ENCODE measurements at regions not wholly inside any gene's neighbourhood (a gene's known extent, or its start where the extent isn't known, plus 50 kb on each side); places are given as distances from the start of the nearest gene placed in this dataset.

DNA sequence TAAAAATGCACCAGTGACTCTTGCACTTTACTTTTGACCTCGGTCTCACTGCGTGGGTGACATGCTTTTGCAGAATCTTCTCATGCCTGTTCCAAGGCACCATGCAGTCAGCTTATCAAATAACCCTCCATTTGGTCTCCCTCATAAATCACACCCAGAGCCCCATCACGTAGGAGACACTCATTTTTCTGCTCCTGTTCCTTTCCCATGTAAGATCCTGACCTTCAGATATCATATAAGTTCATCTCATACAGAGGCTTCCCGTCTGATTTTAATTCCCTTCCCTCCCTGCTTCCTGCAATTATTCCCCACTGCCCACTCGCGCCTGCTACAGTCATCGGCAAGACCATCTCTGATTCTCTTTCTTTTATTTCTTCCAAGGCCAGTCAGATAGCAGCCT is 1226.3 kb upstream of the AUTS2 start:
- TF ChIP-seq, protein P1, sequence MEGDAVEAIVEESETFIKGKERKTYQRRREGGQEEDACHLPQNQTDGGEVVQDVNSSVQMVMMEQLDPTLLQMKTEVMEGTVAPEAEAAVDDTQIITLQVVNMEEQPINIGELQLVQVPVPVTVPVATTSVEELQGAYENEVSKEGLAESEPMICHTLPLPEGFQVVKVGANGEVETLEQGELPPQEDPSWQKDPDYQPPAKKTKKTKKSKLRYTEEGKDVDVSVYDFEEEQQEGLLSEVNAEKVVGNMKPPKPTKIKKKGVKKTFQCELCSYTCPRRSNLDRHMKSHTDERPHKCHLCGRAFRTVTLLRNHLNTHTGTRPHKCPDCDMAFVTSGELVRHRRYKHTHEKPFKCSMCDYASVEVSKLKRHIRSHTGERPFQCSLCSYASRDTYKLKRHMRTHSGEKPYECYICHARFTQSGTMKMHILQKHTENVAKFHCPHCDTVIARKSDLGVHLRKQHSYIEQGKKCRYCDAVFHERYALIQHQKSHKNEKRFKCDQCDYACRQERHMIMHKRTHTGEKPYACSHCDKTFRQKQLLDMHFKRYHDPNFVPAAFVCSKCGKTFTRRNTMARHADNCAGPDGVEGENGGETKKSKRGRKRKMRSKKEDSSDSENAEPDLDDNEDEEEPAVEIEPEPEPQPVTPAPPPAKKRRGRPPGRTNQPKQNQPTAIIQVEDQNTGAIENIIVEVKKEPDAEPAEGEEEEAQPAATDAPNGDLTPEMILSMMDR (IDR thresholded peaks at IDR 0.05; ENCODE audit: low read depth, low read length): no peak
- DNase-seq: no peak
- no peaks in the 10 kb centered on the region for H3K27me3 ChIP-seq
- H3K9me3 ChIP-seq: no peaks in the 10 kb centered on the region
- peak overlapping the region; percentile 15; the same call in 1 of the 2 replicates for H3K4me3 ChIP-seq (ENCODE audit: low read depth, low read length)
- H3K36me3 ChIP-seq: no peaks in the 10 kb centered on the region
- no peaks in the 10 kb centered on the region for H3K4me1 ChIP-seq

DNA sequence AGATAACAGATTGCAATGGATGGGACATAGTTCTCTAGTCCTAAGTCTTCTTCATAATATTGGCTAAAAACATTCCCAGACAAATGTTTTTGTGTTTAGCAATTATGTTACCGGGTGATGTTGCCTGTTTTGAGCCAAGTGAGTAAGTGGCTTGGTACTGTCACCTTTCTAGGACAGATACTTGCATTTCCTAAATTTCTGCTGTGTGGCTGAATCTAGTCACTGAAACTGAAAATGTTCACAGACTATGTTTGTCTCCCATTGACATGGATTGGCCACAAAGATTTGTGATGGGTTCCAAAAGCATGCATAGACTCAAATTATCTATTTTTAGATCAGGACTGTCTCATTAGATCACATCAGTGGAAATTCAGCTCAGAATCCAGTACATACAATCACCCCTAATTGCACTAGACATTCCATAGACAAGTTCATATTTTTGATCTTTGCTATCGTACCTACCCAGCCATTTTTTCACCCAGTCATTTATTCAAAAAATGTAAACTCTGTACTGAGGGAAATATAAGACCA is 1222.1 kb upstream of the AUTS2 start:
- Histone ChIP-seq H3K4me3 (ENCODE audit: low read depth, low read length) (no peak overlapping the region), H3K4me1 (no peaks in the 10 kb centered on the region), H3K36me3 (no peaks in the 10 kb centered on the region), H3K27me3 (no peaks in the 10 kb centered on the region), H3K9me3 (no peaks in the 10 kb centered on the region)
- DNase-seq: no peak
- TF ChIP-seq, protein P1 (IDR thresholded peaks at IDR 0.05; ENCODE audit: low read depth, low read length): no peak

DNA sequence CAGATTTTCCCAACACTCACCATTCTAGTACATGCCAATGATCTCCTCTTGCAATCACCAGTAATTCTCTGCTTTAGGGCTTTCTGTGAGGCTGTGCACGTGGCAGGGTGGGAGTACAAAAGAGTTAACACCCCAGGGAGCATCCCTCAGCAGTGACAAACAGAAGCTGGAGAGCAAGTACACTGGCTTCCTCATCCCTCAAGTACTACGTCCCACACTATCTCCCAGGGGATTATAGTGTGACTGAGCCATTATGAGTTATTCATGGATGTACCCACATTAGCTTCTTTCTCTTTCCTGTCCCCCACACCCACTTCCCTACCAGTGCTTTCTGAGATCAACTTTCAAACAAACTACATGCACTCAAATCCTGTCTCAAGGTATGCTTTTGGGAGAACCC is 1216.5 kb upstream of the AUTS2 start:
- Histone ChIP-seq H3K27me3 (no peaks in the 10 kb centered on the region), H3K36me3 (no peaks in the 10 kb centered on the region), H3K4me3 (ENCODE audit: low read depth, low read length) (no peak overlapping the region), H3K4me1 (no peaks in the 10 kb centered on the region), H3K9me3 (no peaks in the 10 kb centered on the region)
- no peak for DNase-seq
- TF ChIP-seq, protein P1 (IDR thresholded peaks at IDR 0.05; ENCODE audit: low read depth, low read length): no peak

DNA sequence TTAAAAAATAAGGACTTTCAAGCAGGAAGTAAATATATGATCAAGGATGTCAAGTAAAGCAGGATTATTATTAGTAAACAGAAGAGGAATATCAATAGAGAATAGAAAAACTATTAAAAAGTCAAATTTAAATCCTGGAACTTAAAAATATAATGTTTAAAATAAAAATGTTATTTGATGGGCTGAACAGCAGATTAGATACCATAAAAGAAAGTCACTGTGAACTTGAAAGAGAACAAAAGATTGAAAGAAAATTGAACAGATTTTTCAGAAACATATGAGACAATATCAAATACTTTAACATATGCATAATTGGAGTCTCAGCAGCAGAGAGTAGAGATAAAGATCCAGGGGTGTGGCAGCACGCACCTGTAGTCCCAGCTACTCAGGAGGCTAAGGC is 1213.7 kb upstream of the AUTS2 start:
- TF ChIP-seq, protein P1 (IDR thresholded peaks at IDR 0.05; ENCODE audit: low read depth, low read length): no peak
- Histone ChIP-seq H3K9me3 (no peaks in the 10 kb centered on the region), H3K27me3 (no peaks in the 10 kb centered on the region), H3K36me3 (no peaks in the 10 kb centered on the region), H3K4me3 (ENCODE audit: low read depth, low read length) (no peak overlapping the region), H3K4me1 (no peaks in the 10 kb centered on the region)
- no peak for DNase-seq

DNA sequence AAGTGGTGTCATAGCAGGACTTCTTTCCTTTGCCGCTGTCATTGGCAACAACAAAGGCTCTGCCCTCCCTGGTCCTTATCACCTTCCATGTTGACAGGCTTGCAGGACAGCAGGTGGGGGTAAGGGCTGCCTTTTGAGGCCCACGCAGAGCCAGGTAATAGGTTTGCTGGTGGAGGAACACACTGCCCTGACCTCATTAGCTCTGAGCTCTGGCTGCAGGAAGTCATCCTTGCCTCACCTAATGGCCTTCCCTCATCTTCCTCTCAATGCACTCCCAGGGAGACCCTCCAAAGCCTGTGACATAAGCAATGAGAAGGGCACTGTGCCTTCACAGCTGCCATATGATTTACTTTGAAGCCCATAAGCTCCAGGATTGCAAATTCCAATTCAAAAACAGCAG is 1205.2 kb upstream of the AUTS2 start:
- H3K4me1 ChIP-seq: no peaks in the 10 kb centered on the region
- no peak for DNase-seq
- TF ChIP-seq, protein P1 (IDR thresholded peaks at IDR 0.05; ENCODE audit: low read depth, low read length): no peak
- no peaks in the 10 kb centered on the region for H3K27me3 ChIP-seq
- no peak overlapping the region for H3K4me3 ChIP-seq (ENCODE audit: low read depth, low read length)
- H3K36me3 ChIP-seq: no peaks in the 10 kb centered on the region
- H3K9me3 ChIP-seq: no peaks in the 10 kb centered on the region

DNA sequence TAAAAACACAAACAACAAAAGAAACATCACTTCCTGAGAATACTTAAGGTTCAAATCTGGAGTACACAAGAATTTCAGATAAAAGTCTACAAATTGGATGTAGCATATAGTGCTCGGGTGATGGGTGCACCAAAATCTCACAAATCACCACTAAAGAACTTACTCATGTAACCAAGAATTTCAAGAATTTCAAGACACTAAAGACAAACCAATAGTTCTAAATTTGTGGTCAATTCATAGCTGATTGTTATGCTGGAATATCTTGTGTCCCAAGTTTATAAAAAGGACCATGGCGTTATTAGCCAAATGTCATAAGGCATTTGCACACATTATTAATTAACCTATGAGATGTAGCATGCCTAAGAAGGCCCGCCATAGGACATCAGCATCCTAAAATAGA is 1204.1 kb upstream of the AUTS2 start:
- H3K4me1 ChIP-seq: no peaks in the 10 kb centered on the region
- no peak for DNase-seq
- no peaks in the 10 kb centered on the region for H3K36me3 ChIP-seq
- TF ChIP-seq, protein P1 (IDR thresholded peaks at IDR 0.05; ENCODE audit: low read depth, low read length): no peak
- no peak overlapping the region for H3K4me3 ChIP-seq (ENCODE audit: low read depth, low read length)
- no peaks in the 10 kb centered on the region for H3K27me3 ChIP-seq
- H3K9me3 ChIP-seq: no peaks in the 10 kb centered on the region
